ENCODE measurements at regions not wholly inside any gene's neighbourhood (a gene's known extent, or its start where the extent isn't known, plus 50 kb on each side); places are given as distances from the start of the nearest gene placed in this dataset.

- DNase-seq (ENCODE audit: low spot score), result no peak
Observed at GRCh38 chr12:65517656-65518210, 239.2 kb downstream of the MSRB3 start.

DNA sequence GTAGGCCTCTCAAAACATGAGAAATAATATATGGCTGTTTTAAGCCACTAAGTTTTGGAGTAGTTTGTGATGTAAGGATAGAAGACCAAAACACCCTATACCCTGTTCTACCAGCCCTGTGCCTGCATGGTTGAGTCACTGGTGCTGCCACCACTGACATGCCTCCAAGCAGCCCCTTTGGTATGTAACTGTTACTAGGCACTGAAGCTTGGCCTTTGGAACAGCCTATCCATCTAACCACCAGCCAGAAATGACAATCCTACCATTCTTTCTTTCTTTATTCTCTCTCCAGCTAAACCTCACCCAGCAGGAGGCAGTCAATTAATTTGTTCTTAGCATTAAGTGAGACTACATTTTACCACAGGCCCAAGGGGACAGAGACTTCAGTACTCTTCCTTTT, 240.3 kb downstream of the MSRB3 start:
- DNase-seq (ENCODE audit: low spot score), result peak; percentile 44

- DNase-seq (ENCODE audit: low spot score), result no peak
Observed at GRCh38 chr12:65520658-65521057, 242.2 kb downstream of the MSRB3 start.

DNA sequence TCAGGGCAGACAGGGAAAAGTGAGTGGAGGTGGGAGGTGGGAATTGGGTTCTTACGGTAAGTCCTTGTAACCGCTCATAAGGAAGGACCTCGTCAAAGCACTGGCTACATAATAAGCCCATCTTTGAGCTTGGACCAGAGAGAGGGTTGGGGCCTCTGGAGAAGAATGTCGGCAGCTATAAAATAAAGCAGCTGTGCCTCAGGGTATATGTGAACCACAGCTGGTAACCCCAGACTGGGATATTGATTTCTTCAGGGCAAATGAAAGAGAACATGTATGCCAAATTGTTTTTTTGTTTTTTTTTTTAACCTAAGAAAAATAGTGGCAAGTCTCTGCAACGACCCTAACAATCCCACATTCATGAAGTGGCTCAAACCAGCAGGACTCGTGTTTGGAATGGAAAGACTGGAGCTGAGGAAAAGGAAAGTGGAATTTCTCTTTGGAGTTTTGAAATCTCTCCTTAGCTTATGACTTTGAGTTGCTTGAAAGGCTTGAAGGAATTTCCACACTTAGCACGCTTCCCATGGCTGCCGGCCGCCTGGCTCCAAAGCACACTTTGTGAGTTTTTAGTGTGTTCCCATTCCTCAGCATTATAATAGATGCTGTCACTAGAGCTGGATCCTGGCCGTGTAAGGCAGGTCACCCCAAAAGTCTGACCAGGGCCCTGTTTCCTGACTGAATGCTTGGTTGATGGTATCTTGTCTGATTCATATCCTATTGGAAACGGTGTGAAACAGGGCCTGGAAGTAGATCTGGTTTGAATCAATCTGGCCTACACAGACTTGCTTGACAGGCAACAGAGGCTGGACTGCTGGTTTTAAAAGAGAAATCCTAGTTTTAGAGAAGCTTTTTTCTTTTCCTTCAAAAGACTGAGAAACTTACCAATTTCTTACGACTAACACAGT, 244.7 kb downstream of the MSRB3 start:
- peak; percentile 42 for DNase-seq (ENCODE audit: low spot score)

- peak; percentile 57 for DNase-seq (ENCODE audit: low spot score)
Observed at GRCh38 chr12:65524666-65525065, 246.2 kb downstream of the MSRB3 start.

DNA sequence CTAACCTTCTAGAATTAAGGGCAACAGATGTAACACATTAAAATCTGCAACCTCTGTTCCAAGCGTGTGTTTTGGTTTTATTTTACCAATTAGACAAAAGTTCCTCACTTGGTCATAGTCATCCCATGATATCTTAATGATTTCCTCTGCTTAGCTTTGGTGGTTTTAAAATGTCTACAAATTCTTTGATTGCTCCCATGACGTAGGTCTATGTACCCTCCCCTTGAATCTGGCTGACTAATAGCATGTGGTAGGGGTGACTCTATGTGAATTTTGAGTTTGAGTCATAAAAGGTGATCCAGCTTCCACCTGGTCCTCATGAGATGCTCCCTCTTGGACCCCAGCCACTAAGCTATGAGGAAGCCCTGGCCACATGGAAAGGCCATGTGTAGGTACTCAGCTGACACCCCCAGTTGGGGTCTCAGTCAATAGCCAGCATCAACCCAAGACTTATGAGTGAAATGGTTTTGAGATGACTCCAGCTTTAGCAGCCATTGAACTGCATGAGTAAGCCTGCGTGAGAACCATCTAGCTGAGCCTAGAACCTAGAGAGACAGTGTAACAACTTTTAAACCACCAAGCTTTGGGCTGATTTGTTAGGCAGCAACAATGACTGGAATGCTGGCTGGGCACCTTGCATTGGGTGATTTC, 247.1 kb downstream of the MSRB3 start:
- peak; percentile 80 for DNase-seq (ENCODE audit: low spot score)

GRCh38 chr12:65526311-65526710, 247.8 kb downstream of the MSRB3 start:
- DNase-seq (ENCODE audit: low spot score), result peak; percentile 29

- no peak for DNase-seq (ENCODE audit: low spot score)
Observed at GRCh38 chr12:65528127-65528526, 249.6 kb downstream of the MSRB3 start.

GRCh38 chr12:65529106-65529505, 250.6 kb downstream of the MSRB3 start:
- DNase-seq (ENCODE audit: low spot score), result no peak

GRCh38 chr12:65529771-65530435, 251.4 kb downstream of the MSRB3 start:
- DNase-seq (ENCODE audit: low spot score), result no peak

GRCh38 chr12:65532162-65532561, 253.7 kb downstream of the MSRB3 start:
- peak; percentile 47 for DNase-seq (ENCODE audit: low spot score)

DNA sequence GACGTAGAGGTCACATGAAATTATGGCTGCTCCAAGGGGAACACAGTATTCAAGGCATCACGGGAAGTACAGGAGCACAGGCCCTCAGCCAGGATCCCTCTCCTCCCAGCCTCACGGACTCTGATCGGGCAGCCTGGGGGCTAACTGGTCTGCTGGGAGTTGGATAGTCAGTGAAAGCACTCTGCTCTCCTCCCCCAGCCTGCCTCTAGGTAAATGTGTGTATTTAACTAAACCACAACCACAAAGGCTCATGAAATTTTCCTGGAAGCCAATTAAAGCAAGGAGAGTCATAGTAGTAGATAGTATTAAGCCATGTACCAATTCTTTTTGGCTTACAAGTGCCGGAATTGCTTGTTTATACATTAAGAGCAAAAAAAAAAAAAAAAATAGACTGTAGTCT, 254.3 kb downstream of the MSRB3 start:
- DNase-seq (ENCODE audit: low spot score), result no peak

GRCh38 chr12:65533177-65533883, 254.8 kb downstream of the MSRB3 start:
- no peak for DNase-seq (ENCODE audit: low spot score)

DNA sequence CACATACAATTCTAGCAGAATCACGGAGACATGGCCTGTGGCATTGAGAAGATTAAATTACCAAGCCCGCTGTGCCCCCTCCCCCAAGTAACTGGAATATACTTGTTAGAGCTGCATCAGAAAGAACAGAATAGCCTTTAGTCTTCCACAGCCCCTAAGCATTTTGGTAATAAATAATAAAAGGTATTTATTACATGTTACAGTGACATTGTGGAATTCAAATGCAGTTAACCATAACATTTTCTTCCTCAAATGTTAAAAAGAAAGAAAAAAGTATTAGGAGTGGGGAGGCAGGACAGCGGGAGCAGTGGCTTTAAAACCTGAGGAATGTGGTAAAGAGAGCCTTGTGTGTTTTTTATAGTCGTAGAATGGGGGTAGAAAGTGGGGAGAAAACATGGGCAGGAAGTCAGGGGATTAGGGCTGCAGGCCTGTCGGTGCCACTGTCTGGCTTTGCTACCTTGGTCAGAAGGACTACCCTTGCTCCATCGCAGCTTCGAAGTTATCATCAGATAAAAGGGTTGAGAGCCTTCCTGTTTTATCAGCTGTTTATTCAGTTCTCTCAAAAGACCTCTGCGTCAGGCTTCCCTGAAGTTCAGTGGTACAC, 255.9 kb downstream of the MSRB3 start:
- no peak for DNase-seq (ENCODE audit: low spot score)

DNA sequence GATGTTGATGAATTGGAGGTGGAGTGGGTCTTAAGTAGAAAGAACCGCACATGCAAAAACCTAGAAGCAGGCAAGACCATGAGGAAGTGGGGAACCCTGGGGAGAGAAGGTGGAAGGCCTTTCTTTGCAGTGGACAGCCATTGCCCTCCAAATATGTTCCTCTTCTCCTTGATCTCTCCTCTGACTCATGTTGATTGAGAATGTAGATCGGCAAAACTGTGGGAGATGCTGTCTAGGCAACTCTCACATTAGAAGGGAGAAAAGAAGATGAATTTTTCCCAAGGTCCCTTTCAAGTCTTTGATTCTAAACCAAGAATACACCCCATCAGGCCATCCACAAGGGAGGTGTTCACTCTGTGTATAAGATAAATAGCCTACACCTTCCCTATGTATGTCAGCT, 257.5 kb downstream of the MSRB3 start:
- DNase-seq (ENCODE audit: low spot score), result no peak

GRCh38 chr12:65536351-65536750, 257.9 kb downstream of the MSRB3 start:
- no peak for DNase-seq (ENCODE audit: low spot score)

GRCh38 chr12:65536876-65537681, 258.6 kb downstream of the MSRB3 start:
- peak; percentile 92 for DNase-seq (ENCODE audit: low spot score)

DNA sequence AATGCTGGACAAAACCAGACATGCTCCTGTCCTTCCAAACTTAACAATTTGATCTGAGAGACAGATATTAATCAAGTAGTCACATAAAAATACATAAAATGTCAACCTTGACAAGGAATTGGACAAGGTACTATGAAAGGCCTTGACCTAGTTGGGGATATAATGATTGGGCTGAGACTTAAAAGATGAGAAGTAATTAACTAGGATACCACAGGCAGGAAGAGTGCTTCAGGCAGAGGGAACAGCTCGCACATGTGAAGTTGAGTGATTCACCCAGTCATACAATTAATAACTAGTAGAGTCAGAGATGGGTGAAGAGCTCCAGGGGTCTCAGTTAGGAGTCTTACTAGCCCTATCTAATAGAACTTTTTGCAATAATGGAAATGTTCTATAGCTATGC, 259.5 kb downstream of the MSRB3 start:
- DNase-seq (ENCODE audit: low spot score), result no peak

DNA sequence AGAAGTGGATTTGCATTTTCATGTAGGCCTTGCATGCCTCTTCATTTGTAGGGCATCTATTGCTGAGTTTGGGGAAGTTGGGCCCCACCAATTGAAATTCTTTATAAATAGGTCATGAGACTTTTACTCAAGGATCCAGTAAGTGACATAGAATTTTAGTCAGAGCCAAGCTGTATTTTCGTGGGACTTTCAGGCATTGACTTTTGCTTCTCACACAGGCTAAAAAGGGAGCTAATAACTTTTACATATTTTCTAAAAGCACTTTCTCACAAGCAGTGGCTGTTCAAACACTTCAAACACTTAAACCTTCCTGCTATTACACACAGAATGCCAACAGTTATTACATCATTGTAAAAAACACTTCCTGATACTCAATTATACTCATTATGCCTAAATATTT, 260.5 kb downstream of the MSRB3 start:
- no peak for DNase-seq (ENCODE audit: low spot score)

- no peak for DNase-seq (ENCODE audit: low spot score)
Observed at GRCh38 chr12:65540140-65540539, 261.7 kb downstream of the MSRB3 start.

GRCh38 chr12:65546528-65546927, 268.0 kb downstream of the MSRB3 start:
- DNase-seq (ENCODE audit: low spot score), result no peak

Measured in AG20443 (cell line).